BE2C (cell line): ENCODE measurements at regions not wholly inside any gene's neighbourhood (a gene's known extent, or its start where the extent isn't known, plus 50 kb on each side); places are given as distances from the start of the nearest gene placed in this dataset.

ENCODE experiments used
- DNase-seq: peaks from one replicate; pipeline ENCODE4 v3.0.0-alpha.2; 2020
- H3K27me3 ChIP-seq: fragments of 250-450 bp; sonication (Bioruptor Pico); 2 replicates; pipeline ENCODE4 v1.5.1; 2020; ENCODE audit warnings: mild to moderate bottlenecking
- H3K36me3 ChIP-seq: fragments of 250-450 bp; sonication (Bioruptor Pico); 2 replicates; pipeline ENCODE4 v1.5.1; 2020; ENCODE audit warnings: mild to moderate bottlenecking
- H3K4me1 ChIP-seq: fragments of 250-450 bp; sonication (Bioruptor Pico); 2 replicates; pipeline ENCODE4 v1.5.1; 2020
- H3K4me3 ChIP-seq: 2 replicates; pipeline ENCODE4 v1.5.1; 2011; ENCODE audit warnings: low read depth, low read length
- H3K9me3 ChIP-seq: fragments of 250-450 bp; sonication (Bioruptor Pico); 2 replicates; pipeline ENCODE4 v1.5.1; 2020
- TF ChIP-seq, protein P1 (sequence below): IDR thresholded peaks from 2 replicates; pipeline ENCODE4 v1.5.1; 2012; ENCODE audit warnings: mild to moderate bottlenecking, low read depth, low read length

DNA sequence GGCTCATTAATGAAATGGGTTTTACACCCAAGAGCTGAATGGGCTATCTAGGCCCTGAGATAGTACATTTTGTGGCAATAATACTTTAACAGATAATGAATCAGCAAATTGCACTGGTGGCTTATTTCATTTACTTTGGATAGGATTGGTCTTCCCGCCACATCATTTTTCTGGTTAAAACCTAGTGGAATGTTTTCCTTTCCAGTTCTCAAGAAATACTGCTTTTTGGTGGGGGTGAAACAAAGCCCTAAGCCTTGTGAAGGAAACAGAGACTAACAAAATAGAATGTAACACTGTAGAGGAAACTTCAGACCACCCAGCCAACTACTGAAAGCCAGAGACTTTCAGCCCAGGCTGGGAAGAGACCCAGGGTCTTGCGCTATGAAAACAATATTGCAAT is 172.2 kb downstream of the HHIPL2 start:
- no peak for DNase-seq
- peaks cover 4% of the 10 kb centered on the region; the same call in 1 of the 2 replicates for H3K27me3 ChIP-seq

DNA sequence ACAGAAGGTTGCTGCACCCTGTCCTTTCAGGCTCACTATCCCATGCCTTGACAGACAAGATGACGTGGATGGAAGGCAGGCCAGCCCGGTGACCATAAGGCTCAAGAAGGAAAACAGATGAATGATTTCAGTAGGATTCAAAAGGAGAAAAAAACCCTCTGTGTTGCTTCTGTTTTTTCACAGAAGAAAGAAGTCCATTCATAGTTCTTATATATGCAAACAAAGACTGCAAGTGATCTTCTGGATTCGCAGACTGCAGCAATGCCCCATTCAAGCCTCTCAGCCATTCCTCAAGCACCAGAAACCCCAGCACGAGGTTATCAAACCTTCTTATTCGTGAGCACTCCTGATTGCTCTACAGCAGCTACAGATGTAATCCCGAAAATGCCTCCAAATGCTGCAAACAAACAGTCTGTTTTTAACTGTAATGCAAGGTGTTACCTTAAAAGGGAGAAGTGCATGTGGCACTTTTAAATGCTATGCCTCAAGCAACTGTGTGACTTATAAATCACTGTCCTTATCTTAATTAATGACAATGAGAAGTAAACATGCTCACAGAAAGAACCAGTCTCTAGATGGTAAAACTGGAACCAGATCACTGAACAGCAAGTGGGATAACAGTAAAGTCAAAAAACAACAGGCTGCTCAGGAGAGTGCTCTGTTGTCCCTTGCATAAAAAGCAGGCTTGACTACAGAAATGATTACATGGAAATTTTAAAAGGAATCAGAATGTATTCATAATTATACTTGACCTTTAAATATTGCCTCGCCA is 173.9 kb downstream of the HHIPL2 start:
- H3K27me3 ChIP-seq = peaks cover 4% of the 10 kb centered on the region; the same call in 1 of the 2 replicates
- H3K4me1 ChIP-seq = no peaks in the 10 kb centered on the region
- no peaks in the 10 kb centered on the region for H3K36me3 ChIP-seq
- H3K4me3 ChIP-seq = no peak overlapping the region
- TF ChIP-seq, protein P1, sequence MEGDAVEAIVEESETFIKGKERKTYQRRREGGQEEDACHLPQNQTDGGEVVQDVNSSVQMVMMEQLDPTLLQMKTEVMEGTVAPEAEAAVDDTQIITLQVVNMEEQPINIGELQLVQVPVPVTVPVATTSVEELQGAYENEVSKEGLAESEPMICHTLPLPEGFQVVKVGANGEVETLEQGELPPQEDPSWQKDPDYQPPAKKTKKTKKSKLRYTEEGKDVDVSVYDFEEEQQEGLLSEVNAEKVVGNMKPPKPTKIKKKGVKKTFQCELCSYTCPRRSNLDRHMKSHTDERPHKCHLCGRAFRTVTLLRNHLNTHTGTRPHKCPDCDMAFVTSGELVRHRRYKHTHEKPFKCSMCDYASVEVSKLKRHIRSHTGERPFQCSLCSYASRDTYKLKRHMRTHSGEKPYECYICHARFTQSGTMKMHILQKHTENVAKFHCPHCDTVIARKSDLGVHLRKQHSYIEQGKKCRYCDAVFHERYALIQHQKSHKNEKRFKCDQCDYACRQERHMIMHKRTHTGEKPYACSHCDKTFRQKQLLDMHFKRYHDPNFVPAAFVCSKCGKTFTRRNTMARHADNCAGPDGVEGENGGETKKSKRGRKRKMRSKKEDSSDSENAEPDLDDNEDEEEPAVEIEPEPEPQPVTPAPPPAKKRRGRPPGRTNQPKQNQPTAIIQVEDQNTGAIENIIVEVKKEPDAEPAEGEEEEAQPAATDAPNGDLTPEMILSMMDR = no peak
- H3K9me3 ChIP-seq = no peaks in the 10 kb centered on the region
- DNase-seq = no peak

More for the DNA sequence above, 172.2 kb downstream of the HHIPL2 start:
- Histone ChIP-seq H3K4me1 (no peaks in the 10 kb centered on the region), H3K9me3 (no peaks in the 10 kb centered on the region), H3K36me3 (no peaks in the 10 kb centered on the region), H3K4me3 (no peak overlapping the region)
- TF ChIP-seq, protein P1 = no peak

DNA sequence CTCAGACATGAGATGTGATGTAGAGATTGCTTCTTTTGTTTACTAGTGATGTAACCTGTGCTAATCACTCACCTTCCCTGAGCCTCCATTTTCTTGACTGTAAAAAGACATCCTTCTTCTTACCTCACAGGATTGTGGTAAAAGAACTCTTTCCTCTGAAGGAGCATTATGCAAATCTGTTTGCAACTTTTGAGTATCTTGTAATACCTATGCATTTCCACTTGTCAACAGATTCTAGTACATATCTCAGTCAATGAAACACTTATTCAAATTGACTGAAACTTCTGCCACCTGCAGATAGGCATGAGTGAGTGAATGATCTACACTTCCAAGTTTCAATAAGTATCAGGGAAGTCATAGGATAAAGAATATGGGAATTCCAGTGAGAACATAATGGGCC is 174.7 kb downstream of the HHIPL2 start:
- H3K4me3 ChIP-seq = no peak overlapping the region
- no peaks in the 10 kb centered on the region for H3K27me3 ChIP-seq
- TF ChIP-seq, protein P1 = no peak
- no peaks in the 10 kb centered on the region for H3K4me1 ChIP-seq
- H3K9me3 ChIP-seq = no peaks in the 10 kb centered on the region
- no peak for DNase-seq
- H3K36me3 ChIP-seq = no peaks in the 10 kb centered on the region

DNA sequence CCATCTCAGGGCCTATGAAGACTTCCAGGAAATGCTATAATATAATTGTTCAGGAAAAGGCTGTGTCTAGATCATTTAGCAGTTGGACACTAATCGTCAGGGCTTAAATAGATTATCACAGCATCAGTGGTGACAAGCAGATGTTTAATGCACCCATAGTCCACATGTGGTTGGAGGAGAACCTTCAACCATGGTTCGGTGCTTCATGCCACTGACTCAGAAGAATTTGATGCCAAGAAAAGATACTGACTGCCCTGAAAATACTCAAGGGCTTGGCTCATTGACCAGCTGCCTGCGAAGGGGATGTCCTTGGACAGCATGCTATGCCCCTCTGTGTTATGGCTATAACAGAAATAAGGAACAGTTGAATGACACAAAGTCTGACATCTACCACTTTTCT is 175.7 kb downstream of the HHIPL2 start:
- Histone ChIP-seq H3K4me3 (no peak overlapping the region), H3K9me3 (no peaks in the 10 kb centered on the region), H3K4me1 (no peaks in the 10 kb centered on the region), H3K27me3 (no peaks in the 10 kb centered on the region), H3K36me3 (no peaks in the 10 kb centered on the region)
- TF ChIP-seq, protein P1 = no peak
- DNase-seq = no peak

DNA sequence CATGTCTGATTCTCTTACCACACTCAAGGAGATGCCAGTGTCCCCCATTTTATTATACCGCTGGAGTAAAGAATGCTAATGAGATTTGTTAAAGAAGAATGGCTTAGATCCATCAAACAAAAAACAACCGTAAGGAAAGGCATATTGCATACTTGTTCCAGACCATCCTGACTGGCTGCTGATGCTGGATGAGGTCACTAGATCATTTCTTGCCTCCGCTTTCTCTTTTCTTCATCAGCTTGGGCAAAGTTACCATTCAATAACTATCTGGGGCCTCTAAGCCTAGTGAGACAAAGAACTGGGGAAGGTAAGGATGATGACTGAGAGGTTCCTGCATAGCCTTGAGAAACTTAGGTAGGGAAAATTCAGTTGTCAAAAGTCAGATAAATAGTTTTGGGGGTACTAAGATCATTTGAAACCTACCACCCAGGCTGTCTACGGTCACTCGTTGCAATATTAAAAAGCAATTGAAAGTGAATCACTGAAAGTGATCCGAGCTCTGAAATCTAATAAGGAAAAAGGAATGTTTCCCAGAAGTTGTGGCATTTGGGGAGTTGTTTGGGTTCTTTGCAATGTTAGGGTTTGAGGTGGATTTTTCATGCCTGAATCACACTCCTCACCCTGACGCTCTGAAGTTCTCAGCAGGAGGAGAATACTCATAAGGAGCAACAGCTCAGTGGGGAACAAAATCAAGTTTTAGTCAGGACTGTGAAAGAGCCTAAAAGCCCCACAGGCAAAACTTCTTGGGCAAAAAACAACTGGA is 176.8 kb downstream of the HHIPL2 start:
- no peaks in the 10 kb centered on the region for H3K9me3 ChIP-seq
- no peak for DNase-seq
- H3K4me3 ChIP-seq = no peak overlapping the region
- TF ChIP-seq, protein P1 = no peak
- H3K4me1 ChIP-seq = no peaks in the 10 kb centered on the region
- H3K27me3 ChIP-seq = no peaks in the 10 kb centered on the region
- no peaks in the 10 kb centered on the region for H3K36me3 ChIP-seq
